RWPE2 (cell line): ENCODE measurements at regions not wholly inside any gene's neighbourhood (a gene's known extent, or its start where the extent isn't known, plus 50 kb on each side); places are given as distances from the start of the nearest gene placed in this dataset.

Source experiments
- ATAC-seq: fragments of 200-7000 bp; cut with Tn5 transposase; 3 replicates; pipeline ENCODE4 v1.9.1; 2021; ENCODE audit warnings: low read depth
- DNase-seq: peaks from one replicate; pipeline ENCODE4 v3.0.0-alpha.2; 2020; ENCODE audit warnings: low spot score
- H3K27ac ChIP-seq: fragments of 450-650 bp; 2 replicates; pipeline ENCODE4 v1.5.1; 2017; ENCODE audit warnings: mild to moderate bottlenecking; ENCODE audit not compliant: poor library complexity, severe bottlenecking
- H3K27me3 ChIP-seq: fragments of 250-450 bp; sonication (Bioruptor Pico); 2 replicates; pipeline ENCODE4 v1.5.1; 2021; ENCODE audit warnings: mild to moderate bottlenecking, moderate library complexity; ENCODE audit not compliant: insufficient read depth, poor library complexity, severe bottlenecking
- H3K36me3 ChIP-seq: fragments of 250-450 bp; sonication (Bioruptor Pico); 2 replicates; pipeline ENCODE4 v1.5.1; 2020; ENCODE audit warnings: low read depth, mild to moderate bottlenecking, moderate library complexity
- H3K4me1 ChIP-seq: fragments of 250-450 bp; sonication (Bioruptor Pico); 2 replicates; pipeline ENCODE4 v1.5.1; 2021; ENCODE audit warnings: mild to moderate bottlenecking, moderate library complexity; ENCODE audit not compliant: insufficient read depth, poor library complexity, severe bottlenecking
- H3K4me3 ChIP-seq: fragments of 250-450 bp; sonication (Bioruptor Pico); 2 replicates; pipeline ENCODE4 v1.5.1; 2021; ENCODE audit warnings: mild to moderate bottlenecking, moderate library complexity; ENCODE audit not compliant: severe bottlenecking
- H3K9me3 ChIP-seq: fragments of 250-450 bp; sonication (Bioruptor Pico); 2 replicates; pipeline ENCODE4 v1.5.1; 2021; ENCODE audit warnings: mild to moderate bottlenecking, moderate library complexity; ENCODE audit not compliant: severe bottlenecking
- TF ChIP-seq, protein P1 (sequence below): fragments of 450-650 bp; IDR thresholded peaks from one replicate; pipeline ENCODE4 v1.5.1; 2017; ENCODE audit warnings: mild to moderate bottlenecking, moderate library complexity; ENCODE audit not compliant: poor library complexity, severe bottlenecking

DNA sequence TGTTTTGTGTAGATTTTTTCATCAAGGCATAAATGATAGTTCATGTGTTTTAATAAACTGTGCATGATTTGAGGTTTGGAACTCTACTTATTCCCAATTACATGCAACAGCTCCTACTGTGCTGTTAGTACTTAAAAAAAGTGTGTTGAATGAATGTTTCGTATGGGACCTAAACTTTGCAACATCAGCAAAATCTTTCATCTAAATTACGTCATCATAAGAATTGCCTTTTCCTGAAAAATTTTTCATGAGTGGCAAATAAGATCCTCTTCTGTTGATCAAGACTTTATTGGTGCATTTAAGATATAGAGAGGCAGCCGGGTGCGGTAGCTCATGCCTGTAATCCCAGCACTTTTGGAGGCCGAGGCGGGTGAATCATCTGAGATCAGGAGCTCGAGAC is 826.1 kb downstream of the SEMA5A start:
- DNase-seq (no peak), ATAC-seq (no peak)
- Histone ChIP-seq H3K27me3 (no peaks in the 10 kb centered on the region), H3K9me3 (no peaks in the 10 kb centered on the region), H3K4me3 (no peak overlapping the region), H3K27ac (no peak overlapping the region), H3K4me1 (no peaks in the 10 kb centered on the region), H3K36me3 (no peaks in the 10 kb centered on the region)
- TF ChIP-seq, protein P1, sequence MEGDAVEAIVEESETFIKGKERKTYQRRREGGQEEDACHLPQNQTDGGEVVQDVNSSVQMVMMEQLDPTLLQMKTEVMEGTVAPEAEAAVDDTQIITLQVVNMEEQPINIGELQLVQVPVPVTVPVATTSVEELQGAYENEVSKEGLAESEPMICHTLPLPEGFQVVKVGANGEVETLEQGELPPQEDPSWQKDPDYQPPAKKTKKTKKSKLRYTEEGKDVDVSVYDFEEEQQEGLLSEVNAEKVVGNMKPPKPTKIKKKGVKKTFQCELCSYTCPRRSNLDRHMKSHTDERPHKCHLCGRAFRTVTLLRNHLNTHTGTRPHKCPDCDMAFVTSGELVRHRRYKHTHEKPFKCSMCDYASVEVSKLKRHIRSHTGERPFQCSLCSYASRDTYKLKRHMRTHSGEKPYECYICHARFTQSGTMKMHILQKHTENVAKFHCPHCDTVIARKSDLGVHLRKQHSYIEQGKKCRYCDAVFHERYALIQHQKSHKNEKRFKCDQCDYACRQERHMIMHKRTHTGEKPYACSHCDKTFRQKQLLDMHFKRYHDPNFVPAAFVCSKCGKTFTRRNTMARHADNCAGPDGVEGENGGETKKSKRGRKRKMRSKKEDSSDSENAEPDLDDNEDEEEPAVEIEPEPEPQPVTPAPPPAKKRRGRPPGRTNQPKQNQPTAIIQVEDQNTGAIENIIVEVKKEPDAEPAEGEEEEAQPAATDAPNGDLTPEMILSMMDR: no peak

DNA sequence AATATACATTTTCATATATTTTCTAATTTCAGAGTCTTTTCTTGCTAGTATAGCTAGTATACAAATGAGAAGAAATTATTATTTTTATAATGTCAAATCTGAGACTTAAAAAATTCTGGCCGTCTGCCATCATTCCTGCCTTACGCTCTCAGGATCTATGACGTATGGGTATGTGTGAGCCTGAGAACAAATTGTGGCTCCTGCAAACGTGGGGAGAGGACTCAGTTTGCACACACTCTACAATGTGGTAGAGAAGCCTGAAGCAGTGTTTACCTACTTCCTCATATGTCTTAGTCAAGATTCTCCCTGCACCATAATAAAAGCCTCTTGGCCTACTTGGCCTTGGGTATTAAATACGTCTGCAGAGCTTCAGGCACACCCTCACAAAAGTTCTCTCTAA is 825.4 kb downstream of the SEMA5A start:
- ATAC-seq: no peak
- Histone ChIP-seq H3K4me3 (no peak overlapping the region), H3K4me1 (no peaks in the 10 kb centered on the region), H3K9me3 (no peaks in the 10 kb centered on the region), H3K36me3 (no peaks in the 10 kb centered on the region), H3K27me3 (no peaks in the 10 kb centered on the region), H3K27ac (no peak overlapping the region)
- TF ChIP-seq, protein P1: no peak
- DNase-seq: no peak

DNA sequence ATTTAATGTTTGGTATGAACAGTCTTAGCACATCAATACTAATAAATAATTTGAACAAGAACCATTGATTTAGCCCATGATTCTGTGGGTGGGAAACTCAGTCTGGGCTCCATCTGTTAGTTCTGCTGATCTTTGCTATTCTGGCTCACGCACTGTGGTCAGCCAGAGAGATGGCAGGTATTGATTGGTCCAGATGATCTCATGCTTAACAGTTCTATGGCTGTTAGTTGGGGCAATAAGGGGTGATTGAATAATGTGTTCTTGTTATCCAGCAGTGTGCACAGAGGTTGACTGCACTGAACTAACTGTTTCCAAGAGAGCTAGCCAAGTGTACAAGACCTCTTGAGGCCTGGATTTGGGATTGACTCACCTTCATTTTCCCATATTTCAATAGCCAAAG is 824.3 kb downstream of the SEMA5A start:
- Histone ChIP-seq H3K4me3 (no peak overlapping the region), H3K27me3 (no peaks in the 10 kb centered on the region), H3K9me3 (no peaks in the 10 kb centered on the region), H3K27ac (no peak overlapping the region), H3K4me1 (no peaks in the 10 kb centered on the region), H3K36me3 (no peaks in the 10 kb centered on the region)
- ATAC-seq (no peak), DNase-seq (no peak)
- TF ChIP-seq, protein P1: no peak

DNA sequence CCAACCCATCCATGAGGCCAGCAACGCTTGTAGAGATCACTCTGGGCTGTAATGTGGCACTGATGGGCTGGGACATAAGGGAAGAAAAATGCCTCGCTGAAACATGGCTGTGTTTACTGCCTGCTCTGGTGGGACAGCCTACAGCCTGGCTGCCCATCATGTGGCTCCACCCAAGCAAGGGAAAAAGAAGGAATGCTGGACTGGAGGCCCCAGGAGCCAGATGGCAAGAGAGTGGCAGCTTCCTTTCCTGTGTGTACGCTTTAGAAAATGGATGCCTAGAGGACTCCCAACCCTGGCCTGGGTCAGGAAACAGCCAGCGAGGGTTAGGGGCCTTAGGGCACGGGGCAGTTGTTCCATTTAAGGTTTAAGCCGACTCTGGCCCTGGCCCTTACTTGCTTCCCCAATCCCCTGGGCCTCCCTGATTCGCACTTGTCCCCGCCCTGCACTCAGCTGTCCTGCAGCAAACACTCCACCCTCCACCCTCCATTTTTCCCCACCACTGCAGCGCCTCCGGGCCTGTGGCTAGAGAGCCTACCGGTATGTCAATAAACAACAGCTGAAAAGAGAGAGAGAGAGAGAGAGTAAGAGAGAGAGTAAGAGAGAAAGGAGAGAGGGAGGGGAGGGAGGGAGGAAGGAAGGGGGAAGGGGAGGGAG is 819.4 kb downstream of the SEMA5A start:
- peaks cover 2% of the 10 kb centered on the region for H3K9me3 ChIP-seq
- ATAC-seq: no peak
- DNase-seq: peak; percentile 51
- TF ChIP-seq, protein P1: no peak
- H3K27ac ChIP-seq: no peak overlapping the region
- no peak overlapping the region for H3K4me3 ChIP-seq
- peaks cover 7% of the 10 kb centered on the region for H3K4me1 ChIP-seq
- no peaks in the 10 kb centered on the region for H3K27me3 ChIP-seq
- no peaks in the 10 kb centered on the region for H3K36me3 ChIP-seq

DNA sequence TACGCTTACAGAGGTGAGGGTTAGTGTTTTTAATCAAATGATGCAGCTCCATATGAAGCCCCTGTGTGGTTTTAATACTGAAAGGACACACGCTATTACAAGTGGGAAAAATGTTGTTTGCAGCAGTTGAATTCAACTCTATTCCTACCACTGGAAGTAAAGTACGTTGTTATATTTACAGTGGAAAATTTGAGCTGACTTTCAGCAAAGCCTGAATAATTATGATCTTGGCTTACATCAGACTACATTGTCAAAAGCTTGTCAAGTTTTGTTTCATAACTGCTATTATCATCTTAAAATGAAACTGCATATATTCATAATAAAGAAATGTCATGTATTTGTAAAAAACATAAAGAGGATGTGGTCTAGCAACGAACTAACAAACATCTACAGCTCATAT is 818.5 kb downstream of the SEMA5A start:
- Histone ChIP-seq H3K4me3 (no peak overlapping the region), H3K36me3 (no peaks in the 10 kb centered on the region), H3K9me3 (peaks cover 2% of the 10 kb centered on the region), H3K27ac (no peak overlapping the region), H3K27me3 (no peaks in the 10 kb centered on the region), H3K4me1 (peaks cover 7% of the 10 kb centered on the region)
- TF ChIP-seq, protein P1: no peak
- no peak for ATAC-seq
- no peak for DNase-seq
